ENCODE measurements at regions not wholly inside any gene's neighbourhood (a gene's known extent, or its start where the extent isn't known, plus 50 kb on each side); places are given as distances from the start of the nearest gene placed in this dataset.
A peak's percentile ranks its signal among the peaks of the same experiment; 100 is the strongest.

GRCh38 chr16:65316808-65317207 lies 194.9 kb upstream of the CDH11 start:
- peaks cover 11% of the 10 kb centered on the region for H3K9me3 Mint-ChIP-seq (ENCODE audit: unreplicated experiment)
- H3K27me3 Mint-ChIP-seq (ENCODE audit: low read depth, unreplicated experiment), result no peaks in the 10 kb centered on the region
- DNase-seq (ENCODE audit: low read depth), result no peak

GRCh38 chr16:65315081-65315780 lies 193.4 kb upstream of the CDH11 start:
- H3K9me3 ChIP-seq (ENCODE audit: insufficient read depth, low read depth, low read length), result no peaks in the 10 kb centered on the region
- no peaks in the 10 kb centered on the region for H3K27me3 Mint-ChIP-seq (ENCODE audit: low read depth, unreplicated experiment)
- no peak for DNase-seq (ENCODE audit: low read depth)
- peaks cover 33% of the 10 kb centered on the region for H3K4me1 ChIP-seq (ENCODE audit: insufficient read depth, low read length)
- H3K4me2 ChIP-seq (ENCODE audit: low read length), result no peak overlapping the region
- H3K27ac Mint-ChIP-seq (ENCODE audit: unreplicated experiment), result no peak overlapping the region
- no peaks in the 10 kb centered on the region for H3K36me3 ChIP-seq (ENCODE audit: insufficient read depth, low read length)
- H4K20me1 ChIP-seq (ENCODE audit: insufficient read depth, low read length), result no peaks in the 10 kb centered on the region
- no peak overlapping the region for H3K9ac ChIP-seq (ENCODE audit: low read length)
- H3K27me3 ChIP-seq (ENCODE audit: insufficient read depth, low read length), result no peaks in the 10 kb centered on the region
- peaks cover 44% of the 10 kb centered on the region for H3K4me1 Mint-ChIP-seq (ENCODE audit: low read depth, unreplicated experiment)
- no peaks in the 10 kb centered on the region for H3K79me2 ChIP-seq (ENCODE audit: insufficient read depth, low read length)
- TF ChIP-seq CTCF (IDR thresholded peaks at IDR 0.05; ENCODE audit: insufficient read depth, low read depth, low read length) (no peak), EZH2 (IDR thresholded peaks at IDR 0.05; ENCODE audit: insufficient read depth, low read length) (no peak)
- H2AFZ ChIP-seq (ENCODE audit: low read depth, low read length), result no peak overlapping the region
- no peak overlapping the region for H3K4me3 ChIP-seq (ENCODE audit: insufficient read depth, low read depth, low read length)
- no peak overlapping the region for H3K4me3 Mint-ChIP-seq (ENCODE audit: unreplicated experiment)
- no peak overlapping the region for H3K27ac ChIP-seq (ENCODE audit: low read depth, low read length)
- no peak for FAIRE-seq
- H3K9me3 Mint-ChIP-seq (ENCODE audit: unreplicated experiment), result peaks cover 11% of the 10 kb centered on the region
- no peaks in the 10 kb centered on the region for H3K36me3 Mint-ChIP-seq (ENCODE audit: low read depth, unreplicated experiment)

More at GRCh38 chr16:65316808-65317207, 194.9 kb upstream of the CDH11 start:
- no peak overlapping the region for H3K4me3 ChIP-seq (ENCODE audit: insufficient read depth, low read depth, low read length)
- no peaks in the 10 kb centered on the region for H3K27me3 ChIP-seq (ENCODE audit: insufficient read depth, low read length)
- TF ChIP-seq EZH2 (IDR thresholded peaks at IDR 0.05; ENCODE audit: insufficient read depth, low read length) (no peak), CTCF (IDR thresholded peaks at IDR 0.05; ENCODE audit: insufficient read depth, low read depth, low read length) (no peak)
- H3K36me3 ChIP-seq (ENCODE audit: insufficient read depth, low read length), result no peaks in the 10 kb centered on the region
- Mint-ChIP-seq H3K4me3 (ENCODE audit: unreplicated experiment) (no peak overlapping the region), H3K27ac (ENCODE audit: unreplicated experiment) (no peak overlapping the region), H3K4me1 (ENCODE audit: low read depth, unreplicated experiment) (peaks cover 37% of the 10 kb centered on the region), H3K36me3 (ENCODE audit: low read depth, unreplicated experiment) (no peaks in the 10 kb centered on the region)
- H3K9me3 ChIP-seq (ENCODE audit: insufficient read depth, low read depth, low read length), result no peaks in the 10 kb centered on the region
- H3K4me2 ChIP-seq (ENCODE audit: low read length), result no peak overlapping the region
- H4K20me1 ChIP-seq (ENCODE audit: insufficient read depth, low read length), result no peaks in the 10 kb centered on the region
- no peak overlapping the region for H3K27ac ChIP-seq (ENCODE audit: low read depth, low read length)
- FAIRE-seq, result no peak
- no peak overlapping the region for H3K9ac ChIP-seq (ENCODE audit: low read length)
- peaks cover 19% of the 10 kb centered on the region for H3K4me1 ChIP-seq (ENCODE audit: insufficient read depth, low read length)
- H3K79me2 ChIP-seq (ENCODE audit: insufficient read depth, low read length), result no peaks in the 10 kb centered on the region
- no peak overlapping the region for H2AFZ ChIP-seq (ENCODE audit: low read depth, low read length)

DNA sequence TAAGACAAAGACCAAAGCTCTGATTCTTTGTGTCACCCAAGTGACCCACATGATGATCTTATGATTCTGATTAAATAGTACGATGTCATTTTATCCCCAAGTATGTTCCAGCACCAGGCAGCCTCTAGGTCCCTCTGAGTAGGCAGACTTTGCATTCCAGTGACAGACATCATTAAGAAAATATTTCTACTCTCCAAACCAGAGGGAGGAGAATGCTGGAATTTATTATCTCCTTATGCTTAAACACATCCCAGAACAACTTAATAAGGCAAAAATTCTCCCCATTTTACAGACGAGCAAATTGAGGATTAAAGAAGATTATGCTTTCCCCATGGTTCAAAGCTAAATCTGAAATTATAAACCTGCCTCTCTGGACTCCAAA lies 192.8 kb upstream of the CDH11 start:
- Histone ChIP-seq H3K4me2 (ENCODE audit: low read length) (peak overlapping the region; percentile 38), H4K20me1 (ENCODE audit: insufficient read depth, low read length) (no peaks in the 10 kb centered on the region), H3K9ac (ENCODE audit: low read length) (no peak overlapping the region), H3K79me2 (ENCODE audit: insufficient read depth, low read length) (no peaks in the 10 kb centered on the region), H3K4me1 (ENCODE audit: insufficient read depth, low read length) (peaks cover 33% of the 10 kb centered on the region), H3K27ac (ENCODE audit: low read depth, low read length) (peak overlapping the region; percentile 54), H3K4me3 (ENCODE audit: insufficient read depth, low read depth, low read length) (no peak overlapping the region), H3K27me3 (ENCODE audit: insufficient read depth, low read length) (no peaks in the 10 kb centered on the region), H2AFZ (ENCODE audit: low read depth, low read length) (no peak overlapping the region), H3K9me3 (ENCODE audit: insufficient read depth, low read depth, low read length) (no peaks in the 10 kb centered on the region), H3K36me3 (ENCODE audit: insufficient read depth, low read length) (no peaks in the 10 kb centered on the region)
- Mint-ChIP-seq H3K4me1 (ENCODE audit: low read depth, unreplicated experiment) (peaks cover 42% of the 10 kb centered on the region), H3K9me3 (ENCODE audit: unreplicated experiment) (peaks cover 11% of the 10 kb centered on the region), H3K4me3 (ENCODE audit: unreplicated experiment) (no peak overlapping the region), H3K27ac (ENCODE audit: unreplicated experiment) (peak overlapping the region; percentile 34), H3K27me3 (ENCODE audit: low read depth, unreplicated experiment) (no peaks in the 10 kb centered on the region), H3K36me3 (ENCODE audit: low read depth, unreplicated experiment) (no peaks in the 10 kb centered on the region)
- FAIRE-seq, result peak; percentile 80
- peak; percentile 61 for DNase-seq (ENCODE audit: low read depth)
- TF ChIP-seq CTCF (IDR thresholded peaks at IDR 0.05; ENCODE audit: insufficient read depth, low read depth, low read length) (no peak), EZH2 (IDR thresholded peaks at IDR 0.05; ENCODE audit: insufficient read depth, low read length) (no peak)
